Rectal smooth muscle tissue (tissue), 1 donor: ENCODE measurements at regions not wholly inside any gene's neighbourhood (a gene's known extent, or its start where the extent isn't known, plus 50 kb on each side); places are given as distances from the start of the nearest gene placed in this dataset.
"Not testable (repeated sequence)": the region's sequence is repeated elsewhere in the genome, so short reads cannot be mapped to it uniquely, and the experiment has no call there.

ENCODE experiments used
- H3K27ac ChIP-seq: one replicate; pipeline ENCODE4 v1.7.0; 2013; ENCODE audit warnings: low read depth, low read length, inconsistent platforms
- H3K27me3 ChIP-seq: one replicate; pipeline ENCODE4 v1.7.0; 2013; ENCODE audit warnings: low read length; ENCODE audit not compliant: control insufficient read depth, insufficient read depth
- H3K36me3 ChIP-seq: one replicate; pipeline ENCODE4 v1.7.0; 2013; ENCODE audit warnings: low read length; ENCODE audit not compliant: control insufficient read depth, insufficient read depth
- H3K4me1 ChIP-seq: one replicate; pipeline ENCODE4 v1.7.0; 2013; ENCODE audit warnings: low read length; ENCODE audit not compliant: control insufficient read depth, insufficient read depth
- H3K4me3 ChIP-seq: one replicate; pipeline ENCODE4 v1.7.0; 2013; ENCODE audit warnings: low read length
- H3K9ac ChIP-seq: one replicate; pipeline ENCODE4 v1.7.0; 2013; ENCODE audit warnings: low read length

DNA sequence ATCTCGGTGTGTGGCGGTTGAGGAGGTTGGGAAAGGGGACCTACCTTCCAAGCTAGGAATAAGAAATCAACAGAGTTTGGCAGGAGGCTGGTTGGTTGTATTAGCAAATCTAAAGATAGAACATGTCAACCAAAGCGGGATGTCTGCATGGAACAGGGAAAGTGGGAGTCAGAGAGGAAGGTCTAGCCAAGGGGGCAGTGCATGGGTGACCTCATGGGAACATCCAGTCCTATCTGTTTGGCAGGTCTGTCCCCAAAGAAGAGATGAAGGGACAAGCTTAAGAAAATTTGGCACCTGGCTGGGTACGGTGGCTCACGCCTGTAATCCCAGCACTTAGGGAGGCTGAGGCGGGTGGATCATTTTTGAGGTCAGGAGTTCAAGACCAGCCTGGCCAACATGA is 118.7 kb upstream of the TSC22D1 start:
- Histone ChIP-seq H3K9ac (no peak overlapping the region), H3K4me1 (no peaks in the 10 kb centered on the region), H3K27me3 (no peaks in the 10 kb centered on the region), H3K36me3 (no peaks in the 10 kb centered on the region), H3K27ac (no peak overlapping the region), H3K4me3 (no peak overlapping the region)

GRCh38 chr13:44694291-44694690 is 118.2 kb upstream of the TSC22D1 start:
- H3K4me3 ChIP-seq, result no peak overlapping the region
- H3K9ac ChIP-seq, result no peak overlapping the region
- no peak overlapping the region for H3K27ac ChIP-seq
- H3K36me3 ChIP-seq, result no peaks in the 10 kb centered on the region
- no peaks in the 10 kb centered on the region for H3K27me3 ChIP-seq
- no peaks in the 10 kb centered on the region for H3K4me1 ChIP-seq

- H3K27me3 ChIP-seq, result no peaks in the 10 kb centered on the region
- no peaks in the 10 kb centered on the region for H3K4me1 ChIP-seq
- H3K27ac ChIP-seq, result no peak overlapping the region
- H3K9ac ChIP-seq, result no peak overlapping the region
- no peaks in the 10 kb centered on the region for H3K36me3 ChIP-seq
- no peak overlapping the region for H3K4me3 ChIP-seq
Observed at GRCh38 chr13:44693156-44693764, 117.1 kb upstream of the TSC22D1 start.

DNA sequence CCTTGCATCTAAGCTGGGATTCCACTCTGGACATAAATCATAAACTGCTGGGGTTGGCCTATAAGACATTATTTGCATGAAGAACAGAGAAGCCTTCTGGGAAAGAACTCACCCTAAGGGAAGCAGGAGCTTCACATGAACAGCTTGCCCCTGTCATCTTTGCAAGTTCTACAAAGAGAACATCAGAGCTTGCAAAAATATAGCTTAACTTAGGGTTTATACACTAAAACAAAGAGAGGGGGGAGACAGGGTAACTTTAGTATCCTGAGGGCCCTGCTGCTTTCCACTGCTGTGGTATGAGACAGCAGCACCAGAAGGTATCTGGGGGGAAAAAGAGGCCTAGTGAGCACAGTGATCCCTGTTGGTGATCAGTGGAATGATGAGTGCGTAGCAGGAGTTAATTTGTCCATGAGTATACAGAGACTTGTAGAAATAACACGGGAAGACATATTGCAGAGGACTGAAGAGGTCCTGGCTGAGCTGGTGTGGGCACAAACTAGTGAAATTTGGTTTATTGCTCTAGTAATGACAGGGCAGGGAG is 116.1 kb upstream of the TSC22D1 start:
- Histone ChIP-seq H3K27me3 (no peaks in the 10 kb centered on the region), H3K4me3 (no peak overlapping the region), H3K4me1 (no peaks in the 10 kb centered on the region), H3K27ac (no peak overlapping the region), H3K9ac (no peak overlapping the region), H3K36me3 (no peaks in the 10 kb centered on the region)

DNA sequence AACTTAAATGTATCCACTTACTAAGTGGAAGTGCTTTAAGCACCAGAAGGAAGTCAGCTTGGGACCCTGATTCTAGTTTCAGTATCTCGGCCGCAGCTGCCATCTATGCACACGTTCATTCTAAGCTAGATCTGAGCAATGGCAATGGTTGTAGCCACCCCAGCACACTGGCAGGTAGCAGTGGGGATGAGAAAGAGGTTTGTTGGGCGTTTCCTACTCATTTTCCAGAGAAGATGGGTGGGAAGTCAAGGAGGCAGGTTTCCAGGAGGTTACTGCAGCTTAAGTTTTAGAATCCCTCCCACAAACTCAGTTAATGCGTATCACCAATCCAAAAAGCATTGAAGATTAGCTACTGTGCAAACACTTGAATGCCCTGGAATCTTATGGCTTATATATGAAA is 114.2 kb upstream of the TSC22D1 start:
- Histone ChIP-seq H3K4me1 (no peaks in the 10 kb centered on the region), H3K27ac (no peak overlapping the region), H3K36me3 (no peaks in the 10 kb centered on the region), H3K4me3 (no peak overlapping the region), H3K9ac (no peak overlapping the region), H3K27me3 (no peaks in the 10 kb centered on the region)

GRCh38 chr13:44688652-44689051 is 112.5 kb upstream of the TSC22D1 start:
- no peaks in the 10 kb centered on the region for H3K27me3 ChIP-seq
- no peak overlapping the region for H3K9ac ChIP-seq
- no peak overlapping the region for H3K27ac ChIP-seq
- H3K4me1 ChIP-seq, result no peaks in the 10 kb centered on the region
- H3K36me3 ChIP-seq, result no peaks in the 10 kb centered on the region
- H3K4me3 ChIP-seq, result no peak overlapping the region

DNA sequence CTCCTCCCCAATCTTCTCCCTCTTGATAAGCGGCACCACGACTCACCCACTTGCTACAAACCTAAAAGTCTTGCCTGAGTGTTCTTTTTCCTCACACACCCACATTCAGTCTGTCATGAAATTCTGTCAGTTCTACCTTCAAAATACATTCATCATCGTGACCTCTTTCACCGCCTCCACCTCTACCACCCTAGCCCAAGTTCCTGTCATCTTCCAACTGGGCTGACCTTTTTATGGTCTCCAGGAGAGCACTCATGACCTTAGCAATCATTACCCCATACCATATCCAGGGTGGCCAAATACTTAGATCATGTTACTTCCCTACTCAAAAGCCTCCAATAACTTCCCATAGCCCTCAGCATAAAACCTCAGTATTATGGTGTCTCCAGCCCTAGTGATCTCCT is 110.4 kb upstream of the TSC22D1 start:
- Histone ChIP-seq H3K4me3 (no peak overlapping the region), H3K27ac (no peak overlapping the region), H3K36me3 (no peaks in the 10 kb centered on the region), H3K4me1 (no peaks in the 10 kb centered on the region), H3K9ac (no peak overlapping the region), H3K27me3 (no peaks in the 10 kb centered on the region)

DNA sequence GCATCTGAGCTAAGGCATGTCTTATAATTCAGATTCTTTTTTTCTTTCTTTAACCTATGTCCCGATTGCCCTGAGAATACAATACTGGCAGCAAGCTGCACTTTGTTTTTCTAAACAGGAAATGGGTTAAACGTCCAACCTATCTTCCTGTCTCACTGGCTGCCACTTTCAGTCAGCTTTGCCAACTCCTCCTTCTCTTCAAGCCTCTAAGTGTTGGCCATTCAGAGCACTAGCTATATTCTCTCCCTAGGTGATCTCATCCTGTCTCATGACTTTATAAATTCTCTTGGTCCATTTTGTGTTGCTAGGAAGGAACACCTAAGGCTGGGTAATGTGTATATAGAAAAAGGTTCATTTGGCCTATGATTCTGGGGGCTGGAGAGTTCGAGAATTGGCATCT is 109.5 kb upstream of the TSC22D1 start:
- H3K27ac ChIP-seq, result no peak overlapping the region
- no peaks in the 10 kb centered on the region for H3K4me1 ChIP-seq
- H3K27me3 ChIP-seq, result no peaks in the 10 kb centered on the region
- H3K9ac ChIP-seq, result no peak overlapping the region
- H3K36me3 ChIP-seq, result no peaks in the 10 kb centered on the region
- no peak overlapping the region for H3K4me3 ChIP-seq

DNA sequence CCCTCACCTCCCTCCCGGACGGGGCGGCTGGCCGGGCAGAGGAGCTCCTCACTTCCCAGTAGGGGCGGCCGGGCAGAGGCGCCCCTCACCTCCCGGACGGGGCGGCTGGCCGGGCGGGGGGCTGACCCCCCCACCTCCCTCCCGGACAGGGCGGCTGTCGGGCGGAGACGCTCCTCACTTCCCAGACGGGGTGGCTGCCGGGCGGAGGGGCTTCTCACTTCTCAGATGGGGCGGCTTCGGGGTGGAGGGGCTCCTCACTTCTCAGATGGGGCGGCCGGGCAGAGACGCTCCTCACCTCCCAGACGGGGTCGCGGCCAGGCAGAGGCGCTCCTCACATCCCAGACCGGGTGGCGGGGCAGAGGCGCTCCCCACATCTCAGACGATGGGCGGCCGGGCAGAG is 106.3 kb upstream of the TSC22D1 start:
- not testable (repeated sequence) for H3K9ac ChIP-seq, H3K4me3 ChIP-seq, H3K36me3 ChIP-seq, H3K4me1 ChIP-seq, H3K27ac ChIP-seq, H3K27me3 ChIP-seq

DNA sequence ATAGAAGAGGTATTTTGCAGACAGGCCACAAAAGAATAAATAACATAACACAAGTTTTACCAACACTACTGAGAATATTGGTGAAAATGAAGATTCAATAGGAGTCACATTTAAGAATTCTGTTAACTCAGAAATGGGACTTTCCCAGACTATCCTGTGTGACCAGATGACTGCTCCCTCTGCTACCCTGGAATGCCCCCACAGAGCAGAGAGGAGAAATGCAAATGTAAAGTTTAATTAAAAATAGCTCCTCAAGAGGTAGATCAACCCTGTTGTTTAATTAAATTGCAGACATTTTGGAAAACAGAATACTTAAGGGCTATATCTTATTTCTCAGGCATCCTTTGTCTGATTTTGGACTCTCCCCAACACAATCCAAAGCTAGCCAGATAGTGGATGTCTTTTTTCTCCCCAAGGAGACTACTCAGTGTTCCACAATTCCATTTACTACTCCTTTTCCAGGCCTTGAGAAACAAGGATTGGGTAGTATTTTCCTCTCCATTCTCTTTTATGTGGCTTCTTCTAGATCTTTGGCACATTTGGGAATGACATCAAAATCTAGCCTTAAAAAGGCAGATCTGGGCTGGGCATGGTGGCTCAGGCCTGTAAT is 104.7 kb upstream of the TSC22D1 start:
- no peak overlapping the region for H3K9ac ChIP-seq
- no peak overlapping the region for H3K4me3 ChIP-seq
- no peak overlapping the region for H3K27ac ChIP-seq
- H3K4me1 ChIP-seq, result no peaks in the 10 kb centered on the region
- H3K27me3 ChIP-seq, result no peaks in the 10 kb centered on the region
- no peaks in the 10 kb centered on the region for H3K36me3 ChIP-seq

- no peaks in the 10 kb centered on the region for H3K27me3 ChIP-seq
Observed at GRCh38 chr13:44679597-44679996, 103.5 kb upstream of the TSC22D1 start.

GRCh38 chr13:44678197-44678596 is 102.1 kb upstream of the TSC22D1 start:
- Histone ChIP-seq H3K27ac (no peak overlapping the region), H3K9ac (no peak overlapping the region), H3K4me3 (no peak overlapping the region), H3K4me1 (no peaks in the 10 kb centered on the region), H3K27me3 (no peaks in the 10 kb centered on the region), H3K36me3 (no peaks in the 10 kb centered on the region)

More at GRCh38 chr13:44679597-44679996, 103.5 kb upstream of the TSC22D1 start:
- Histone ChIP-seq H3K9ac (no peak overlapping the region), H3K4me1 (no peaks in the 10 kb centered on the region), H3K27ac (no peak overlapping the region), H3K36me3 (no peaks in the 10 kb centered on the region), H3K4me3 (no peak overlapping the region)

- Histone ChIP-seq H3K9ac (no peak overlapping the region), H3K27ac (no peak overlapping the region), H3K4me1 (no peaks in the 10 kb centered on the region), H3K36me3 (no peaks in the 10 kb centered on the region), H3K4me3 (no peak overlapping the region), H3K27me3 (no peaks in the 10 kb centered on the region)
Observed at GRCh38 chr13:44676534-44676933, 100.4 kb upstream of the TSC22D1 start.
